SU-DHL-6 (cell line): ENCODE measurements at regions not wholly inside any gene's neighbourhood (a gene's known extent, or its start where the extent isn't known, plus 50 kb on each side); places are given as distances from the start of the nearest gene placed in this dataset.

ENCODE experiments used
- H2AFZ ChIP-seq: fragments of 200-600 bp; sonication (generic); 2 replicates; pipeline ENCODE4 v1.6.1; 2014; ENCODE audit warnings: low read depth, mild to moderate bottlenecking, moderate library complexity, mixed read lengths, antibody characterized with exemption, low read length; ENCODE audit not compliant: severe bottlenecking
- H3F3A ChIP-seq: fragments of 200-600 bp; shearing (Covaris generic); 2 replicates; pipeline ENCODE4 v1.6.0; 2016; ENCODE audit warnings: antibody characterized with exemption, mild to moderate bottlenecking; ENCODE audit not compliant: insufficient read depth
- H3K27ac ChIP-seq: fragments of 200-600 bp; sonication (generic); 2 replicates; pipeline ENCODE4 v1.5.1; 2016; ENCODE audit warnings: low read depth, mild to moderate bottlenecking, low read length, moderate library complexity, mixed read lengths
- H3K27me3 ChIP-seq: fragments of 200-600 bp; sonication (generic), shearing (Covaris generic); 2 replicates; pipeline ENCODE4 v1.6.0; 2014; ENCODE audit warnings: mild to moderate bottlenecking, low read length
- H3K36me3 ChIP-seq: fragments of 200-600 bp; sonication (generic); 2 replicates; pipeline ENCODE4 v1.6.1; 2014; ENCODE audit warnings: mild to moderate bottlenecking, low read length, mixed read lengths
- H3K4me2 ChIP-seq: fragments of 300-600, 200-600 bp; shearing (Covaris generic), sonication (generic); 2 replicates; pipeline ENCODE4 v1.6.0; 2014; ENCODE audit warnings: low read length, low read depth, mild to moderate bottlenecking; ENCODE audit not compliant: poor library complexity, severe bottlenecking
- H3K4me3 ChIP-seq: fragments of 200-600 bp; sonication (generic); 2 replicates; pipeline ENCODE4 v1.5.1; 2014; ENCODE audit warnings: antibody characterized with exemption, low read length, mild to moderate bottlenecking, mixed read lengths; ENCODE audit not compliant: insufficient read depth, poor library complexity, severe bottlenecking
- H3K79me2 ChIP-seq: fragments of 200-600 bp; sonication (generic); 2 replicates; pipeline ENCODE4 v1.6.1; 2014; ENCODE audit warnings: mild to moderate bottlenecking, low read length, moderate library complexity; ENCODE audit not compliant: insufficient read depth
- H3K9ac ChIP-seq: fragments of 200-600 bp; sonication (generic); 2 replicates; pipeline ENCODE4 v1.7.0; 2014; ENCODE audit warnings: mild to moderate bottlenecking, low read length
- H3K9me2 ChIP-seq: fragments of 200-600 bp; sonication (generic); replicated peaks from 2 replicates; pipeline ENCODE4 v1.6.1; 2014; ENCODE audit warnings: low read length; ENCODE audit not compliant: insufficient read depth
- H3K9me3 ChIP-seq: fragments of 200-600 bp; sonication (generic); 2 replicates; pipeline ENCODE4 v1.6.1; 2014; ENCODE audit warnings: low read length, mixed read lengths; ENCODE audit not compliant: insufficient read depth
- H4K20me1 ChIP-seq: fragments of 200-600 bp; sonication (generic); 2 replicates; pipeline ENCODE4 v1.6.1; 2014; ENCODE audit warnings: low read depth, mild to moderate bottlenecking, antibody characterized with exemption, low read length, moderate library complexity, mixed read lengths
- CTCF ChIP-seq: fragments of 200-600 bp; sonication (generic); IDR thresholded peaks from one replicate; pipeline ENCODE4 v1.5.1; 2017; ENCODE audit warnings: antibody characterized with exemption, mild to moderate bottlenecking, low read length, moderate library complexity; ENCODE audit not compliant: insufficient read depth, poor library complexity, severe bottlenecking
- EZH2phosphoT487 ChIP-seq: fragments of 200-600 bp; sonication (generic), shearing (Covaris generic); conservative IDR thresholded peaks from 2 replicates; pipeline ENCODE4 v1.6.1; 2018; ENCODE audit warnings: mild to moderate bottlenecking, antibody characterized with exemption, low read length, moderate library complexity, mixed read lengths

- peak overlapping the region; percentile 57 for H3K9ac ChIP-seq
- no peak for TF ChIP-seq CTCF
- no peak for TF ChIP-seq EZH2phosphoT487
- H3K9me3 ChIP-seq, result no peaks in the 10 kb centered on the region
- H2AFZ ChIP-seq, result no peak overlapping the region
- H3K79me2 ChIP-seq, result no peaks in the 10 kb centered on the region
- peak overlapping the region; percentile 70 for H3K4me2 ChIP-seq
- no peaks in the 10 kb centered on the region for H3K27me3 ChIP-seq
- peak overlapping the region; percentile 97 for H3K27ac ChIP-seq
- H4K20me1 ChIP-seq, result no peaks in the 10 kb centered on the region
- H3K4me3 ChIP-seq, result no peak overlapping the region
- H3K36me3 ChIP-seq, result no peaks in the 10 kb centered on the region
- peaks cover 96% of the 10 kb centered on the region for H3F3A ChIP-seq
- no peaks in the 10 kb centered on the region for H3K9me2 ChIP-seq
Measured at GRCh38 chr7:50149369-50149768, 56.3 kb upstream of the ZPBP start.

DNA sequence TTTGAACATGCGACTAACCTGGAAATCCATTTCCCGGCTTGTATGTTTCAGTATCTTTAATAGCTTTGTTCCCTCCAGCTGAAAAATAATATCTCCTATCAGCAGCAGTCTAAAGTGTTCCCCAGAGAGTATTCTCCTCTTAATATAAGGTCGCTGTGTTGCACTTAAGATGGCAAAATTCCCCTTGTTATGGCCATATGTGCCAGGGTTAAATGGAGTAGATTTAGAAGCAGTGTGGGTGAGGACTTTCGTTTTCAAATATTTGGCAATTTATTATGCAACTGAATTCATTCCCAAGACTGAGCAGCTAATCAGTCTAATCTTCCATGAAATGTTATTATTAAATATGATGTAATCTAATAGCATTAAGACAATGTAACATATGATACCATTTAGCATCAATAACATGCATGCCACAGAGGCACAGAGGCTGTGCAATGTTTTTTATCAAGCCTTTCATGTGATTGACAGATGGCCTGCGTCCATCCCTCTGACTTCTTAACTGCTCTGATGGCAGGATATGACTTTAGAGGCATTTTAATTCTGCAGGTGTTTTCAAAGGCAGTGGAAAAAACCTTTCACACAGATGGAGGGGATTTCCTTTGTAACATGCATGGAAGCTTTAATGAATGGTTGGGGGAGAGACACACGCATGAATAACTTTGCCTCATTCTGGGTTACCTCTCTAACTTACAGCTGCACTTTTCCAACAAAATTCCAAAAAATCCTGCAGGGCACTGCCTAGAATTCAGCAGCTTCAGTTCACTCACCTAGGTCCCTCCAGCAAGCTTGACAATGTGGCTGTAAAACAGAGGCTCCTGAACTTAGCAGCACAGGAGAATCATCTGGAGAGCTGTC, 55.1 kb upstream of the ZPBP start:
- Histone ChIP-seq H2AFZ (no peak overlapping the region), H3K4me2 (peak overlapping the region; percentile 70), H3K79me2 (no peaks in the 10 kb centered on the region), H3K9ac (peak overlapping the region; percentile 57), H3K9me3 (no peaks in the 10 kb centered on the region), H4K20me1 (no peaks in the 10 kb centered on the region), H3K27ac (peak overlapping the region; percentile 97), H3K4me3 (peak overlapping the region; percentile 7), H3K9me2 (no peaks in the 10 kb centered on the region), H3K36me3 (no peaks in the 10 kb centered on the region), H3K27me3 (no peaks in the 10 kb centered on the region), H3F3A (peaks cover 96% of the 10 kb centered on the region)
- TF ChIP-seq CTCF, result no peak
- TF ChIP-seq EZH2phosphoT487, result no peak

DNA sequence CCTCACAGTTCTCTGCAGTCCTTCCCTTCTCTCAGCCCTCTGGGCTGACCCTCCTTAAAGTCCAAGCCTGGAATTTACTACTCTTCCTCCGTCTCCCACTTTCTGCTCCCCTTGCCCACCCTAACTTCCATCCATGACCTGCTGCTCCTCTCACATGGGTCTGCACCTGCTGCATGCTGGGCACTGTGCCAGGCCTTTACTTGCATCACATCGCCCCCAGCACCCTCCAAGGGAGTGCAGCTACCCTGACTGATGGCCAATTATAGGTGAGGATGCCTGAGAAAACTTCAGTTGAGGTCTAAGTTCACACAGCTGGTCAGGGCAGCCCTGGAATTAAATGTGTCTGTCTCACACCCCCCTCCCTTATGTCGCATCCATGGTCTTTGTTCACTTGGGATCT, 53.6 kb upstream of the ZPBP start:
- peak overlapping the region; percentile 70 for H3K4me2 ChIP-seq
- H3K9me2 ChIP-seq, result no peaks in the 10 kb centered on the region
- H3K79me2 ChIP-seq, result no peaks in the 10 kb centered on the region
- H3F3A ChIP-seq, result peaks cover 90% of the 10 kb centered on the region
- H3K27ac ChIP-seq, result peak overlapping the region; percentile 97
- peak overlapping the region; percentile 7 for H3K4me3 ChIP-seq
- no peaks in the 10 kb centered on the region for H3K27me3 ChIP-seq
- H3K9me3 ChIP-seq, result no peaks in the 10 kb centered on the region
- TF ChIP-seq EZH2phosphoT487 (no peak), CTCF (no peak)
- peak overlapping the region; percentile 57 for H3K9ac ChIP-seq
- H4K20me1 ChIP-seq, result no peaks in the 10 kb centered on the region
- no peaks in the 10 kb centered on the region for H3K36me3 ChIP-seq
- no peak overlapping the region for H2AFZ ChIP-seq
